ENCODE measurements at regions not wholly inside any gene's neighbourhood (a gene's known extent, or its start where the extent isn't known, plus 50 kb on each side); places are given as distances from the start of the nearest gene placed in this dataset.

- Histone ChIP-seq H3K4me2 (ENCODE audit: extremely low read depth, insufficient read depth, low read length) (no peak overlapping the region), H3K79me2 (ENCODE audit: control insufficient read depth, insufficient read depth, low read length) (no peaks in the 10 kb centered on the region), H3K36me3 (ENCODE audit: control insufficient read depth, insufficient read depth, low read length) (no peaks in the 10 kb centered on the region), H3K4me3 (replicated peaks in 1 of 4; ENCODE audit: control extremely low read depth in 1 of 4, insufficient read depth in 1 of 4, low read depth in 3 of 4, low read length in 4 of 4) (no peak overlapping the region), H4K20me1 (ENCODE audit: control insufficient read depth, extremely low read depth, insufficient read depth, low read length) (no peaks in the 10 kb centered on the region), H3K27me3 (ENCODE audit: control insufficient read depth, insufficient read depth, low read length) (peaks cover 5% of the 10 kb centered on the region), H3K9me3 (ENCODE audit: control insufficient read depth, insufficient read depth, low read depth, low read length) (no peaks in the 10 kb centered on the region), H3K4me1 (ENCODE audit: control insufficient read depth, extremely low read depth, insufficient read depth, low read length) (no peaks in the 10 kb centered on the region), H3K9ac (ENCODE audit: insufficient read depth, low read length) (no peak overlapping the region), H3K27ac (ENCODE audit: insufficient read depth, low read length) (no peak overlapping the region), H2AFZ (ENCODE audit: low read length) (no peak overlapping the region)
- DNase-seq (ENCODE audit: low read depth in 2 of 2) = no peak
- TF ChIP-seq CTCF (conservative IDR thresholded peaks at IDR 0.05 in 1 of 2, IDR thresholded peaks at IDR 0.05 in 1 of 2; ENCODE audit: low read depth in 1 of 2, low read length in 2 of 2) = no peak
- no peak for TF ChIP-seq EZH2 (IDR thresholded peaks at IDR 0.05; ENCODE audit: low read length, missing control alignments)
Observed at GRCh38 chr15:77826006-77826695, 193.4 kb upstream of the LINGO1 start.

- Histone ChIP-seq H3K27ac (ENCODE audit: insufficient read depth, low read length) (no peak overlapping the region), H4K20me1 (ENCODE audit: control insufficient read depth, extremely low read depth, insufficient read depth, low read length) (no peaks in the 10 kb centered on the region), H3K9ac (ENCODE audit: insufficient read depth, low read length) (no peak overlapping the region), H3K9me3 (ENCODE audit: control insufficient read depth, insufficient read depth, low read depth, low read length) (no peaks in the 10 kb centered on the region), H3K4me1 (ENCODE audit: control insufficient read depth, extremely low read depth, insufficient read depth, low read length) (no peaks in the 10 kb centered on the region), H3K4me2 (ENCODE audit: extremely low read depth, insufficient read depth, low read length) (no peak overlapping the region), H3K4me3 (replicated peaks in 1 of 4; ENCODE audit: control extremely low read depth in 1 of 4, insufficient read depth in 1 of 4, low read depth in 3 of 4, low read length in 4 of 4) (no peak overlapping the region), H3K79me2 (ENCODE audit: control insufficient read depth, insufficient read depth, low read length) (no peaks in the 10 kb centered on the region), H3K36me3 (ENCODE audit: control insufficient read depth, insufficient read depth, low read length) (no peaks in the 10 kb centered on the region), H3K27me3 (ENCODE audit: control insufficient read depth, insufficient read depth, low read length) (peaks cover 11% of the 10 kb centered on the region), H2AFZ (ENCODE audit: low read length) (no peak overlapping the region)
- no peak for DNase-seq (ENCODE audit: low read depth in 2 of 2)
- no peak for TF ChIP-seq CTCF (conservative IDR thresholded peaks at IDR 0.05 in 1 of 2, IDR thresholded peaks at IDR 0.05 in 1 of 2; ENCODE audit: low read depth in 1 of 2, low read length in 2 of 2)
- TF ChIP-seq EZH2 (IDR thresholded peaks at IDR 0.05; ENCODE audit: low read length, missing control alignments) = no peak
Observed at GRCh38 chr15:77825546-77825945, 192.8 kb upstream of the LINGO1 start.

- Histone ChIP-seq H2AFZ (ENCODE audit: low read length) (no peak overlapping the region), H3K27ac (ENCODE audit: insufficient read depth, low read length) (no peak overlapping the region), H3K79me2 (ENCODE audit: control insufficient read depth, insufficient read depth, low read length) (no peaks in the 10 kb centered on the region), H3K9me3 (ENCODE audit: control insufficient read depth, insufficient read depth, low read depth, low read length) (no peaks in the 10 kb centered on the region), H3K4me3 (replicated peaks in 1 of 4; ENCODE audit: control extremely low read depth in 1 of 4, insufficient read depth in 1 of 4, low read depth in 3 of 4, low read length in 4 of 4) (no peak overlapping the region), H3K27me3 (ENCODE audit: control insufficient read depth, insufficient read depth, low read length) (peaks cover 15% of the 10 kb centered on the region), H3K4me2 (ENCODE audit: extremely low read depth, insufficient read depth, low read length) (no peak overlapping the region), H3K4me1 (ENCODE audit: control insufficient read depth, extremely low read depth, insufficient read depth, low read length) (no peaks in the 10 kb centered on the region), H4K20me1 (ENCODE audit: control insufficient read depth, extremely low read depth, insufficient read depth, low read length) (no peaks in the 10 kb centered on the region), H3K9ac (ENCODE audit: insufficient read depth, low read length) (no peak overlapping the region), H3K36me3 (ENCODE audit: control insufficient read depth, insufficient read depth, low read length) (no peaks in the 10 kb centered on the region)
- no peak for TF ChIP-seq EZH2 (IDR thresholded peaks at IDR 0.05; ENCODE audit: low read length, missing control alignments)
- TF ChIP-seq CTCF (conservative IDR thresholded peaks at IDR 0.05 in 1 of 2, IDR thresholded peaks at IDR 0.05 in 1 of 2; ENCODE audit: low read depth in 1 of 2, low read length in 2 of 2) = no peak
- DNase-seq (ENCODE audit: low read depth in 2 of 2) = no peak
Observed at GRCh38 chr15:77825252-77825542, 192.5 kb upstream of the LINGO1 start.
